GM23248 (cell line): ENCODE measurements at regions not wholly inside any gene's neighbourhood (a gene's known extent, or its start where the extent isn't known, plus 50 kb on each side); places are given as distances from the start of the nearest gene placed in this dataset.

Experiments used
- DNase-seq: peaks from one replicate; pipeline ENCODE4 v3.0.0-alpha.2; 2015
- H2AFZ ChIP-seq: fragments of 200-600 bp; sonication (generic); 2 replicates; pipeline ENCODE4 v1.6.1; 2016; ENCODE audit warnings: antibody characterized with exemption
- H3F3A ChIP-seq: fragments of 200-600 bp; sonication (generic); 2 replicates; pipeline ENCODE4 v1.6.1; 2016; ENCODE audit warnings: mild to moderate bottlenecking, antibody characterized with exemption, mixed run types; ENCODE audit not compliant: insufficient read depth
- H3K27ac ChIP-seq: fragments of 200-600 bp; sonication (generic); 2 replicates; pipeline ENCODE4 v1.5.1; 2016; ENCODE audit warnings: mild to moderate bottlenecking
- H3K27me3 ChIP-seq: fragments of 200-600 bp; sonication (generic); replicated peaks from 2 replicates; pipeline ENCODE4 v1.6.1; 2016; ENCODE audit warnings: mild to moderate bottlenecking; ENCODE audit not compliant: insufficient read depth
- H3K36me3 ChIP-seq: fragments of 200-600 bp; sonication (generic); 2 replicates; pipeline ENCODE4 v1.6.1; 2016; ENCODE audit warnings: low read depth, mild to moderate bottlenecking
- H3K4me1 ChIP-seq: fragments of 200-600 bp; sonication (generic); 2 replicates; pipeline ENCODE4 v1.6.1; 2016; ENCODE audit warnings: mild to moderate bottlenecking; ENCODE audit not compliant: insufficient read depth
- H3K4me2 ChIP-seq: fragments of 200-600 bp; sonication (generic); one replicate; pipeline ENCODE4 v1.6.1; 2016; ENCODE audit warnings: mild to moderate bottlenecking; ENCODE audit not compliant: unreplicated experiment
- H3K4me3 ChIP-seq: fragments of 200-600 bp; sonication (generic); 2 replicates; pipeline ENCODE4 v1.5.1; 2016; ENCODE audit warnings: mild to moderate bottlenecking
- H3K79me2 ChIP-seq: fragments of 200-600 bp; sonication (generic); 2 replicates; pipeline ENCODE4 v1.6.1; 2016; ENCODE audit warnings: mild to moderate bottlenecking; ENCODE audit not compliant: insufficient read depth
- H3K9ac ChIP-seq: fragments of 200-600 bp; sonication (generic); 2 replicates; pipeline ENCODE4 v1.6.1; 2016; ENCODE audit warnings: mild to moderate bottlenecking
- H3K9me2 ChIP-seq: fragments of 200-600 bp; sonication (generic); 2 replicates; pipeline ENCODE4 v1.6.1; 2016; ENCODE audit warnings: mixed run types, mild to moderate bottlenecking, moderate library complexity; ENCODE audit not compliant: insufficient read depth
- H3K9me3 ChIP-seq: fragments of 200-600 bp; sonication (generic); one replicate; pipeline ENCODE4 v1.6.1; 2017; ENCODE audit warnings: low read depth
- H4K20me1 ChIP-seq: fragments of 200-600 bp; sonication (generic); 2 replicates; pipeline ENCODE4 v1.6.0; 2016; ENCODE audit not compliant: insufficient read depth
- EZH2 ChIP-seq: fragments of 200-600 bp; sonication (generic); IDR thresholded peaks from 2 replicates; pipeline ENCODE4 v1.6.1; 2018; ENCODE audit warnings: antibody characterized with exemption, mild to moderate bottlenecking; ENCODE audit not compliant: insufficient read depth, poor library complexity, severe bottlenecking
- EZH2phosphoT487 ChIP-seq: fragments of 200-600 bp; sonication (generic); IDR thresholded peaks from 2 replicates; pipeline ENCODE4 v1.6.1; 2018; ENCODE audit warnings: antibody characterized with exemption, moderate library complexity, mild to moderate bottlenecking, low read depth; ENCODE audit not compliant: insufficient read depth
- WGBS, 2 experiments: methylation state at CpG; one replicate each; pipeline ENCODE4 v1.1.6; 2015 to 2017; ENCODE audit warnings: low lambda C conversion rate in 2 of 2, low coverage in 1 of 2; ENCODE audit errors: missing lambda C conversion rate in 2 of 2; 5-methylcytosine and 5-hydroxymethylcytosine counted together
- in situ Hi-C: fragments of 300-500 bp; cut with MboI; formaldehyde crosslinking; loops from 2 replicates; pipeline ENCODE4 v1.15.0; 2020

GRCh38 chr4:54855191-54855854 is 197.6 kb downstream of the KIT start:
- no peaks in the 10 kb centered on the region for H3K9me2 ChIP-seq
- H3K79me2 ChIP-seq: no peaks in the 10 kb centered on the region
- H4K20me1 ChIP-seq: no peaks in the 10 kb centered on the region
- H3K9ac ChIP-seq: no peak overlapping the region
- WGBS, 2 experiments: 7% methylated on average over 9 of the region's 9 CpGs
- in situ Hi-C loops: no loop called here
- peaks cover 35% of the 10 kb centered on the region for H3K27me3 ChIP-seq
- TF ChIP-seq EZH2 (no peak), EZH2phosphoT487 (no peak)
- no peak overlapping the region for H2AFZ ChIP-seq
- no peak for DNase-seq
- no peaks in the 10 kb centered on the region for H3K36me3 ChIP-seq
- H3F3A ChIP-seq: no peaks in the 10 kb centered on the region
- no peak overlapping the region for H3K27ac ChIP-seq
- no peaks in the 10 kb centered on the region for H3K9me3 ChIP-seq
- no peaks in the 10 kb centered on the region for H3K4me1 ChIP-seq
- no peak overlapping the region for H3K4me2 ChIP-seq
- H3K4me3 ChIP-seq: no peak overlapping the region

GRCh38 chr4:54852602-54853001 is 194.8 kb downstream of the KIT start:
- WGBS, 2 experiments: 76 to 81% methylated on average over 2 of the region's 2 CpGs
- in situ Hi-C loops: no loop called here
- H3K4me3 ChIP-seq: no peak overlapping the region
- H3K36me3 ChIP-seq: no peaks in the 10 kb centered on the region
- TF ChIP-seq EZH2phosphoT487 (no peak), EZH2 (no peak)
- no peak overlapping the region for H3K4me2 ChIP-seq
- no peaks in the 10 kb centered on the region for H3K9me3 ChIP-seq
- no peaks in the 10 kb centered on the region for H3K4me1 ChIP-seq
- no peaks in the 10 kb centered on the region for H4K20me1 ChIP-seq
- H3K27ac ChIP-seq: no peak overlapping the region
- peaks cover 23% of the 10 kb centered on the region for H3K27me3 ChIP-seq
- H3K79me2 ChIP-seq: no peaks in the 10 kb centered on the region
- H3K9me2 ChIP-seq: no peaks in the 10 kb centered on the region
- DNase-seq: no peak
- H3K9ac ChIP-seq: no peak overlapping the region
- H3F3A ChIP-seq: no peaks in the 10 kb centered on the region
- H2AFZ ChIP-seq: no peak overlapping the region

GRCh38 chr4:54852054-54852453 is 194.3 kb downstream of the KIT start:
- Histone ChIP-seq H3F3A (no peaks in the 10 kb centered on the region), H3K9me3 (no peaks in the 10 kb centered on the region), H3K27me3 (peaks cover 22% of the 10 kb centered on the region), H3K4me3 (no peak overlapping the region), H4K20me1 (no peaks in the 10 kb centered on the region), H3K79me2 (no peaks in the 10 kb centered on the region), H3K36me3 (no peaks in the 10 kb centered on the region), H2AFZ (no peak overlapping the region), H3K9me2 (no peaks in the 10 kb centered on the region), H3K9ac (no peak overlapping the region), H3K4me2 (no peak overlapping the region), H3K4me1 (no peaks in the 10 kb centered on the region), H3K27ac (no peak overlapping the region)
- WGBS, 2 experiments: 4 to 5% methylated on average over 1 of the region's 1 CpG
- DNase-seq: no peak
- TF ChIP-seq EZH2: no peak
- no peak for TF ChIP-seq EZH2phosphoT487
- in situ Hi-C loops: no loop called here

GRCh38 chr4:54844911-54845310 is 187.2 kb downstream of the KIT start:
- Histone ChIP-seq H3K79me2 (no peaks in the 10 kb centered on the region), H3K9me2 (no peaks in the 10 kb centered on the region), H3K4me1 (no peaks in the 10 kb centered on the region), H3K27me3 (peaks cover 6% of the 10 kb centered on the region), H3K4me2 (no peak overlapping the region), H3K36me3 (no peaks in the 10 kb centered on the region), H2AFZ (no peak overlapping the region), H3K27ac (no peak overlapping the region), H4K20me1 (no peaks in the 10 kb centered on the region), H3K9ac (no peak overlapping the region), H3K4me3 (no peak overlapping the region), H3F3A (no peaks in the 10 kb centered on the region), H3K9me3 (no peaks in the 10 kb centered on the region)
- DNase-seq: no peak
- TF ChIP-seq EZH2phosphoT487: no peak
- TF ChIP-seq EZH2: no peak
- in situ Hi-C loops: no loop called here
- 47 to 52% methylated on average over 2 of the region's 2 CpGs for WGBS, 2 experiments
